ENCODE measurements at regions not wholly inside any gene's neighbourhood (a gene's known extent, or its start where the extent isn't known, plus 50 kb on each side); places are given as distances from the start of the nearest gene placed in this dataset.

DNA sequence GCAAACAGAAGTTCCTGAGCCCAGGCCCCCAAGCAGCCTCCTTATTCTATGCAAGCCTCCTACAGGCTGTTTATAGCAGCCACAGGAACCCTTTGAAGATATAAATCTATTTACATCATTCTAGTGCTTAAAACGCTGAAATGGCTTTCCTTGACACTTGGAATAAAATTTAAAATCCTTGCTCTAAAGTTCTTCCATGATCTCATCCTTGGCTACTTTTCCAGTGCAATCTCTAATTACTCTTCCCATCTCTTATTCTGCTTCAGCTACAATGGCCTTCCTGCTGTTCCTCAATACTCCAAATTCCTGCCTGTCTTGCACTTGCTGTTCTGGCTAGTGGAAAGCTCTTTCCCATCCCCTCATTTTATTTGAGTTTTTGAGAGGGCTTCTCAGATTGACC, 634.2 kb upstream of the NR3C2 start:
- Histone ChIP-seq H3K4me2 (no peak overlapping the region), H4K20me1 (no peaks in the 10 kb centered on the region), H3K9ac (no peak overlapping the region), H3K4me3 (no peak overlapping the region), H3K27me3 (no peaks in the 10 kb centered on the region), H3K27ac (no peak overlapping the region), H3K9me3 (replicated peaks in 1 of 11) (no peaks in the 10 kb centered on the region; a peak in 1 of 22 replicates), H3K36me3 (no peaks in the 10 kb centered on the region), H3K4me1 (peaks cover 0 to 10% (median 2%) of the 10 kb centered on the region in 10 experiments; a peak in 6 of 20 replicates)
- TF ChIP-seq Cebpa-rat (IDR thresholded peaks at IDR 0.05), result no peak

GRCh38 chr4:149072384-149072783, 630.2 kb upstream of the NR3C2 start:
- Histone ChIP-seq H3K4me2 (peak overlapping the region in 5 of 11 experiments; percentile 13 to 39 (median 24); a peak in 7 of 22 replicates), H4K20me1 (no peaks in the 10 kb centered on the region), H3K4me1 (peaks cover 0 to 10% (median 2%) of the 10 kb centered on the region in 10 experiments; a peak in 6 of 20 replicates), H3K27me3 (no peaks in the 10 kb centered on the region), H3K36me3 (no peaks in the 10 kb centered on the region), H3K27ac (no peak overlapping the region), H3K9ac (no peak overlapping the region), H3K4me3 (no peak overlapping the region), H3K9me3 (replicated peaks in 1 of 11) (peaks cover 0 to 7% (median 4%) of the 10 kb centered on the region in 11 experiments; a peak in 7 of 22 replicates)
- TF ChIP-seq Cebpa-rat (IDR thresholded peaks at IDR 0.05), result no peak

- no peak for TF ChIP-seq Cebpa-rat (IDR thresholded peaks at IDR 0.05)
- Histone ChIP-seq H3K9me3 (replicated peaks in 1 of 11) (peaks cover 0 to 21% (median 15%) of the 10 kb centered on the region in 11 experiments; a peak in 16 of 22 replicates), H3K27ac (no peak overlapping the region), H3K4me1 (no peaks in the 10 kb centered on the region), H3K9ac (no peak overlapping the region), H3K36me3 (no peaks in the 10 kb centered on the region), H3K27me3 (no peaks in the 10 kb centered on the region), H3K4me2 (no peak overlapping the region), H4K20me1 (no peaks in the 10 kb centered on the region), H3K4me3 (no peak overlapping the region)
These were observed 623.5 kb upstream of the NR3C2 start for GRCh38 chr4:149065753-149066152.

DNA sequence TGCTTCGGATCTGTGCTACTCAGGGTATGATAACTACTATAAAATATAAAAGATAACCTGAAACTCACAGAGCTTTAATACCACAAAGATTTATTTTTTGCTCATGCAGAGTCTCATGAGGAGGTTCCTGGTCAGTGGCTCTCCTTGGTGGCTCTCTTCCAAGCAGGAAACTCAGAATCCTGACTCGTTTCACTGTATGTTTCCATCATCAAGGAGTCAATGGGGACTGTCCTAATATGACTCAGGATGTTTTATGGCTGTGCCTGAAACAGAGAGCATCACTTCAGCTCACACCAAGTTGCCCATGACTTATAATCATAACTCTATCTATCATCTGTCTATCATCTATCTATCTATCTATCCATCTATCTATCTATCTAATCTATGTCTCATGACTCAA, 620.8 kb upstream of the NR3C2 start:
- Histone ChIP-seq H3K9ac (no peak overlapping the region), H3K27me3 (no peaks in the 10 kb centered on the region), H3K36me3 (no peaks in the 10 kb centered on the region), H3K9me3 (replicated peaks in 1 of 11) (peaks cover 0 to 21% (median 14%) of the 10 kb centered on the region in 11 experiments; a peak in 15 of 22 replicates), H4K20me1 (no peaks in the 10 kb centered on the region), H3K4me2 (no peak overlapping the region), H3K4me3 (no peak overlapping the region), H3K4me1 (no peaks in the 10 kb centered on the region), H3K27ac (no peak overlapping the region)
- TF ChIP-seq Cebpa-rat (IDR thresholded peaks at IDR 0.05), result no peak

DNA sequence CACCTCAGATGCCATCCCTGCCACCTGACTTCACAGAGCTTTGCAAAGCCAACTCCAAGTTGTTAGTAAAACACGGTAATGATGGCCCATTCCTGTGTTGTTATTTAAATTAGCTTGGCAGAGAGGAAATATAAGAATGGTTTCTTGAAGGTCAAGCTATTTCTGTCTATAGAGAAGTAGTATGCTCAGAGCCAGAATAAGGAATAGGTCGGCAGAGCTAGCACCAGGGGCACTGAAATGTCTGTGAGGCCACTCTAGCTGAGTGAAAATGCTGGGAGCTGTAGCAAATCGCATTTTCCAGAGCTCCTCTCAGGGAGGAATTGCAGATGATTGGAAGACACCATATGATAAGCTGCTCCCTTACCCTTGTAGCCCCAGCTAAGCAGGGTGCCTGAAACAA, 615.4 kb upstream of the NR3C2 start:
- Histone ChIP-seq H3K4me2 (no peak overlapping the region), H3K4me1 (no peaks in the 10 kb centered on the region), H3K27ac (no peak overlapping the region), H3K27me3 (no peaks in the 10 kb centered on the region), H3K36me3 (no peaks in the 10 kb centered on the region), H3K9me3 (replicated peaks in 1 of 11) (no peaks in the 10 kb centered on the region), H3K9ac (no peak overlapping the region), H4K20me1 (no peaks in the 10 kb centered on the region), H3K4me3 (no peak overlapping the region)
- TF ChIP-seq Cebpa-rat (IDR thresholded peaks at IDR 0.05), result no peak

GRCh38 chr4:149056615-149057014, 614.4 kb upstream of the NR3C2 start:
- TF ChIP-seq Cebpa-rat (IDR thresholded peaks at IDR 0.05), result no peak
- H3K4me2 ChIP-seq, result no peak overlapping the region
- H3K9me3 ChIP-seq (replicated peaks in 1 of 11), result no peaks in the 10 kb centered on the region
- no peak overlapping the region for H3K4me3 ChIP-seq
- H3K36me3 ChIP-seq, result no peaks in the 10 kb centered on the region
- H3K9ac ChIP-seq, result no peak overlapping the region
- no peaks in the 10 kb centered on the region for H3K27me3 ChIP-seq
- no peak overlapping the region for H3K27ac ChIP-seq
- H3K4me1 ChIP-seq, result no peaks in the 10 kb centered on the region
- no peaks in the 10 kb centered on the region for H4K20me1 ChIP-seq

- TF ChIP-seq Cebpa-rat (IDR thresholded peaks at IDR 0.05), result no peak
- H3K36me3 ChIP-seq, result no peaks in the 10 kb centered on the region
- no peaks in the 10 kb centered on the region for H3K4me1 ChIP-seq
- no peaks in the 10 kb centered on the region for H3K9me3 ChIP-seq (replicated peaks in 1 of 11)
- no peaks in the 10 kb centered on the region for H3K27me3 ChIP-seq
- H3K4me3 ChIP-seq, result no peak overlapping the region
- no peak overlapping the region for H3K27ac ChIP-seq
- no peak overlapping the region for H3K4me2 ChIP-seq
- H3K9ac ChIP-seq, result no peak overlapping the region
- no peaks in the 10 kb centered on the region for H4K20me1 ChIP-seq
These were observed 613.4 kb upstream of the NR3C2 start for GRCh38 chr4:149055624-149056023.

DNA sequence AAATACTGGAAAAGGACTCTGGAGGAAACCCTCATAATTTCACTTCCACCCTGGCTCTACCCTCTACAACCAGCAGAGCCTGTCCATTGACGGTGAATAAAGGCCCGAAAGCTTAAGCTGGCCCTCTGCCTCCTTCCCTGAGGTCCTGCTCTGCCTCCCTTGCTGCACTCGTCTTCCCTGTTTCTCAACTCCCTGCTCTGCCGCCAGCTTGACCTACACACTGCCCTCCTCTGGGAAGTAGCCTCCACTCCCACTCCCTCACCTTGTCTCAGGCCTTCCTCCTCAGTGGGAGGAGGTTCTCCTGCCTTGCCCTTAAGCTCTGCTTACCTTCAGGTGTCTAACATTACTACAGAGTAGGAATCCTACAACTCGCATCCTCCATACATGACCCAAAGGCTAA, 608.6 kb upstream of the NR3C2 start:
- Histone ChIP-seq H4K20me1 (no peaks in the 10 kb centered on the region), H3K27ac (no peak overlapping the region), H3K4me3 (no peak overlapping the region), H3K9ac (no peak overlapping the region), H3K4me2 (no peak overlapping the region), H3K36me3 (no peaks in the 10 kb centered on the region), H3K4me1 (no peaks in the 10 kb centered on the region), H3K27me3 (no peaks in the 10 kb centered on the region), H3K9me3 (replicated peaks in 1 of 11) (no peaks in the 10 kb centered on the region)
- TF ChIP-seq Cebpa-rat (IDR thresholded peaks at IDR 0.05), result no peak

DNA sequence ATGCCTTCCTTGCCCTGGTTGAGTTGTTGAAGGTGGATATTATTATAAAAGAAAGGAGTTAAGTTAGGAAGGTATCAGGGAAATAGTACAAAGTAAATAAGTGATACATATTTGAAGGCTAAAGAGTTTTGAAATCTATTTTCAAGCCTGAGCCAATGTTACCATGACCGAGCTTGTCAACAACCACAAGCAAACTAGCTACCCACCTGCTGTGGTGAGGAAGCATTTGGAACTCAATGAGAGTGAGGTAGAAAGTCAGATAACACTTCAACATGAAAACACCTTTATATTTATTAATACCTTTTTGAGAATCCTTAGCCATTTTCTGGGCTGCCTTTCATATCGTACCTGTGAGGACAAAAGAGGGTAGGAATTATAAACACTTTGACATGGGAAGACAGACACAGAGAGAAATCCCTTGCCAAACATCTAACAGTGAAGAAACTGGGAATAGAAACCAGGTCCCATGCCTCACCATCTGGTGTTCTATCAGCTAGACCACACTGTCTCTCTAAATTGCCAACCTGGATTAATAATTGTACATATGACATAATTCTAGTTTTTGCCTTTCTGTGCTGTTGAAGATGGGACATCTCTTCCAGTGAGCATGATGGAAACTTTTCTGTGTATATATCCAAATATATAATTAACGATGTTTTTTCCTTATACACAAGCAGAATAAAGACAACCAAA, 606.4 kb upstream of the NR3C2 start:
- Histone ChIP-seq H3K4me1 (no peaks in the 10 kb centered on the region), H3K4me3 (no peak overlapping the region), H3K9ac (no peak overlapping the region), H3K4me2 (no peak overlapping the region), H3K27me3 (no peaks in the 10 kb centered on the region), H3K36me3 (no peaks in the 10 kb centered on the region), H3K27ac (no peak overlapping the region), H3K9me3 (replicated peaks in 1 of 11) (0 out of 22 replicates have a peak, but pooled peaks cover 0 to 7% (median 0%) of the 10 kb centered on the region in 11 experiments), H4K20me1 (no peaks in the 10 kb centered on the region)
- no peak for TF ChIP-seq Cebpa-rat (IDR thresholded peaks at IDR 0.05)

- Histone ChIP-seq H3K4me2 (no peak overlapping the region), H4K20me1 (no peaks in the 10 kb centered on the region), H3K27me3 (no peaks in the 10 kb centered on the region), H3K9me3 (replicated peaks in 1 of 11) (0 out of 22 replicates have a peak, but pooled peaks cover 0 to 7% (median 0%) of the 10 kb centered on the region in 11 experiments), H3K4me3 (no peak overlapping the region), H3K9ac (no peak overlapping the region), H3K4me1 (no peaks in the 10 kb centered on the region), H3K27ac (no peak overlapping the region), H3K36me3 (no peaks in the 10 kb centered on the region)
- no peak for TF ChIP-seq Cebpa-rat (IDR thresholded peaks at IDR 0.05)
These were observed 605.2 kb upstream of the NR3C2 start for GRCh38 chr4:149047368-149047767.
